ENCODE measurements at regions not wholly inside any gene's neighbourhood (a gene's known extent, or its start where the extent isn't known, plus 50 kb on each side); places are given as distances from the start of the nearest gene placed in this dataset.

- TF ChIP-seq CTCF (conservative IDR thresholded peaks at IDR 0.05; ENCODE audit: low read depth, low read length) (no peak), RCOR1 (IDR thresholded peaks at IDR 0.05; ENCODE audit: insufficient replicate concordance, low read length) (no peak), FOS (IDR thresholded peaks at IDR 0.05; ENCODE audit: low read depth, low read length) (no peak), NFE2L2 (IDR thresholded peaks at IDR 0.05; ENCODE audit: low read depth, low read length) (no peak), CEBPB (IDR thresholded peaks at IDR 0.05; ENCODE audit: low read depth, low read length) (no peak), RFX5 (IDR thresholded peaks at IDR 0.05; ENCODE audit: low read depth, low read length) (no peak), POLR2A (IDR thresholded peaks at IDR 0.05; ENCODE audit: low read depth, low read length) (no peak), MXI1 (IDR thresholded peaks at IDR 0.05; ENCODE audit: borderline replicate concordance, low read depth, low read length) (no peak), CHD1 (IDR thresholded peaks at IDR 0.05; ENCODE audit: low read depth, low read length) (no peak), USF2 (IDR thresholded peaks at IDR 0.05; ENCODE audit: low read depth, low read length) (no peak)
Observed at GRCh38 chr7:50227726-50228125, 76.8 kb upstream of the IKZF1 start.
